Activated CD8-positive, alpha-beta memory T cell treated with anti-CD3 and anti-CD28 coated beads, Interleukin-2, amount 50 U/mL, for 48 hours (primary cell): ENCODE measurements at regions not wholly inside any gene's neighbourhood (a gene's known extent, or its start where the extent isn't known, plus 50 kb on each side); places are given as distances from the start of the nearest gene placed in this dataset.

Source experiments
- DNase-seq: peaks from one replicate; pipeline ENCODE4 v3.0.0-alpha.2; 2020

GRCh38 chr5:70307064-70307463 is 108.1 kb upstream of the GTF2H2C_2 start:
- DNase-seq = peak; percentile 12
